ENCODE measurements at regions not wholly inside any gene's neighbourhood (a gene's known extent, or its start where the extent isn't known, plus 50 kb on each side); places are given as distances from the start of the nearest gene placed in this dataset.
A peak's percentile ranks its signal among the peaks of the same experiment; 100 is the strongest.

DNA sequence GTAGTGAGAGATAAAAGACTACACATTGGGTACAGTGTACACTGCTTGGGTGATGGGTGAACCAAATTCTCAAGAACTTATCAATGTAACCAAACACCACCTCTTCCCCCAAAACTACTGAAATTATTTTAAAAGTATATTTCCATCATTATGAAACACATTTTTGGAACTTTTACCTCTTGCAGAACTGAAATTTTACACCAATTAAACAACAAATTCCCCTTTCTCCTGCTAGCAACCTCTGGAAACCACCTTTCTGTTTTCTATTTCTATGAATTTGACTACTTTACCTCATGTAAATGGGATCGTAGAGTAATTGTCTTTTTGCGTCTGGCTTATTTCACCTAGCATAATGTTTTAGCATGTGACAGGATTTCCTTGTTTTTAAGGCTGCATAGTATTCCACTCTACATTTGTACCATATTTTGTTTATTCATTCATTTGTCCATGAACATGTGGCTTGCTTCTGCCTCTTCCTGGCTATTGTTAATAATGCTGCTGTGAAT lies 149.9 kb upstream of the PHACTR1 start:
- Histone ChIP-seq H3K9me3 (ENCODE audit: control insufficient read depth in 2 of 3, insufficient read depth in 1 of 3, low read length in 3 of 3) (peaks cover 0 to 3% (median 0%) of the 10 kb centered on the region in 3 donors), H3K36me3 (ENCODE audit: control insufficient read depth in 2 of 3, insufficient read depth in 3 of 3, low read length in 3 of 3) (no peaks in the 10 kb centered on the region), H3K4me1 (ENCODE audit: control insufficient read depth in 2 of 3, insufficient read depth in 2 of 3, low read depth in 1 of 3, low read length in 3 of 3) (peaks cover 0 to 12% (median 0%) of the 10 kb centered on the region in 3 donors), H3K27me3 (ENCODE audit: control insufficient read depth, insufficient read depth, low read length) (no peaks in the 10 kb centered on the region), H3K27ac (ENCODE audit: low read depth in 2 of 2, low read length in 2 of 2) (no peak overlapping the region), H3K4me3 (ENCODE audit: low read length in 3 of 3) (no peak overlapping the region), H3K9ac (ENCODE audit: low read length in 3 of 3) (no peak overlapping the region)
- no peak for DNase-seq
- TF ChIP-seq, protein P1, sequence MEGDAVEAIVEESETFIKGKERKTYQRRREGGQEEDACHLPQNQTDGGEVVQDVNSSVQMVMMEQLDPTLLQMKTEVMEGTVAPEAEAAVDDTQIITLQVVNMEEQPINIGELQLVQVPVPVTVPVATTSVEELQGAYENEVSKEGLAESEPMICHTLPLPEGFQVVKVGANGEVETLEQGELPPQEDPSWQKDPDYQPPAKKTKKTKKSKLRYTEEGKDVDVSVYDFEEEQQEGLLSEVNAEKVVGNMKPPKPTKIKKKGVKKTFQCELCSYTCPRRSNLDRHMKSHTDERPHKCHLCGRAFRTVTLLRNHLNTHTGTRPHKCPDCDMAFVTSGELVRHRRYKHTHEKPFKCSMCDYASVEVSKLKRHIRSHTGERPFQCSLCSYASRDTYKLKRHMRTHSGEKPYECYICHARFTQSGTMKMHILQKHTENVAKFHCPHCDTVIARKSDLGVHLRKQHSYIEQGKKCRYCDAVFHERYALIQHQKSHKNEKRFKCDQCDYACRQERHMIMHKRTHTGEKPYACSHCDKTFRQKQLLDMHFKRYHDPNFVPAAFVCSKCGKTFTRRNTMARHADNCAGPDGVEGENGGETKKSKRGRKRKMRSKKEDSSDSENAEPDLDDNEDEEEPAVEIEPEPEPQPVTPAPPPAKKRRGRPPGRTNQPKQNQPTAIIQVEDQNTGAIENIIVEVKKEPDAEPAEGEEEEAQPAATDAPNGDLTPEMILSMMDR (IDR thresholded peaks at IDR 0.05; ENCODE audit: borderline replicate concordance, extremely low read depth, insufficient read depth), result no peak
- intact Hi-C loops (cut with DNase I), result no loop called here
- no peak for FAIRE-seq

DNA sequence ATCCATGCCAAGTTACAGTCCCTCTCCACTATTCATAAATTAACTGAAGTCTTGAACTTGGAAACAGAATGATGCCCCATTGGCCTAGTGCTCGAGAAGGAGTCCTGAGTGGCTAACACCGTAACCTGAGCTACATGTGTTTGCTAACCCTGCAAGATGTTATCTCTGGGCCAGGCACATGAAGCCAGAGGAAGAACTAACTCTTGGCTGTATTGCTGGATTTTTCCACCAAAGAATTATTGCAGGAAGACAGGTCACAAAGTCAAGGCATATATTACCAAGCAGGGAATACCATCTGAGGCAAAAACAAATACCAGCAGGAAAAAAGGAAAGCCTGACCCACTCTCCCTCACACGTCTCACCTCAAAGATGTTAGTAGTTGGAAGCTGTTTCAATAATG lies 148.9 kb upstream of the PHACTR1 start:
- H3K4me1 ChIP-seq (ENCODE audit: control insufficient read depth in 2 of 3, insufficient read depth in 2 of 3, low read depth in 1 of 3, low read length in 3 of 3), result peaks cover 0 to 12% (median 0%) of the 10 kb centered on the region in 3 donors
- FAIRE-seq, result no peak
- no peaks in the 10 kb centered on the region for H3K27me3 ChIP-seq (ENCODE audit: control insufficient read depth, insufficient read depth, low read length)
- intact Hi-C loops (cut with DNase I), result no loop called here
- no peaks in the 10 kb centered on the region for H3K9me3 ChIP-seq (ENCODE audit: control insufficient read depth in 2 of 3, insufficient read depth in 1 of 3, low read length in 3 of 3)
- no peak overlapping the region for H3K27ac ChIP-seq (ENCODE audit: low read depth in 2 of 2, low read length in 2 of 2)
- TF ChIP-seq, protein P1 (IDR thresholded peaks at IDR 0.05; ENCODE audit: borderline replicate concordance, extremely low read depth, insufficient read depth), result no peak
- no peaks in the 10 kb centered on the region for H3K36me3 ChIP-seq (ENCODE audit: control insufficient read depth in 2 of 3, insufficient read depth in 3 of 3, low read length in 3 of 3)
- H3K4me3 ChIP-seq (ENCODE audit: low read length in 3 of 3), result no peak overlapping the region
- DNase-seq, result peak in 1 of 5 donors; percentile 34
- no peak overlapping the region for H3K9ac ChIP-seq (ENCODE audit: low read length in 3 of 3)

DNA sequence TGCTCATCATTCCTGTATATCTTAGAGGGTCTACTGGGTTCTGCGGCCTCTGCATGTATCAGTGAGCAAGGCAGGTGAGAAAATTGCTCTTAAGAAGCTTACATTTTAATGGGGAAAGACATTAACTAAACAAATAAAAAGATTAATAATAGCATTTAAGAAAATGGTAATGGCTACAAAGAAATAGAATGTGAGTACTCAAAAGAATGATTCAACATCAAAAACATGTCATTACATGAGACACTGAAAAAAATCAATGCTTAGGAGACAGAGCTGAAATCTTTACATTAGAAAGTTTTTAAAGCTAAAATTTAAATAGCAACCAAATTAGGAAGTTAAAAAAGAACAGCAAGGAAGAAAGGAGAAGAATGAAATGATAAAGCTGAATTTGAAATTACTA lies 146.9 kb upstream of the PHACTR1 start:
- Histone ChIP-seq H3K36me3 (ENCODE audit: control insufficient read depth in 2 of 3, insufficient read depth in 3 of 3, low read length in 3 of 3) (no peaks in the 10 kb centered on the region), H3K4me1 (ENCODE audit: control insufficient read depth in 2 of 3, insufficient read depth in 2 of 3, low read depth in 1 of 3, low read length in 3 of 3) (peaks cover 0 to 19% (median 2%) of the 10 kb centered on the region in 3 donors), H3K9ac (ENCODE audit: low read length in 3 of 3) (no peak overlapping the region), H3K27me3 (ENCODE audit: control insufficient read depth, insufficient read depth, low read length) (no peaks in the 10 kb centered on the region), H3K4me3 (ENCODE audit: low read length in 3 of 3) (no peak overlapping the region), H3K27ac (ENCODE audit: low read depth in 2 of 2, low read length in 2 of 2) (no peak overlapping the region), H3K9me3 (ENCODE audit: control insufficient read depth in 2 of 3, insufficient read depth in 1 of 3, low read length in 3 of 3) (no peaks in the 10 kb centered on the region)
- no peak for DNase-seq
- TF ChIP-seq, protein P1 (IDR thresholded peaks at IDR 0.05; ENCODE audit: borderline replicate concordance, extremely low read depth, insufficient read depth), result no peak
- intact Hi-C loops (cut with DNase I), result no loop called here
- no peak for FAIRE-seq
